ENCODE measurements at regions not wholly inside any gene's neighbourhood (a gene's known extent, or its start where the extent isn't known, plus 50 kb on each side); places are given as distances from the start of the nearest gene placed in this dataset.

GRCh38 chr3:56980798-56981390 is 79.6 kb upstream of the SPATA12 start:
- TF ChIP-seq CTCF (IDR thresholded peaks at IDR 0.05) (no peak), ZFX (IDR thresholded peaks at IDR 0.05; ENCODE audit: borderline replicate concordance) (no peak)

Data from 22Rv1 (cell line).